Caco-2 (cell line): ENCODE measurements at regions not wholly inside any gene's neighbourhood (a gene's known extent, or its start where the extent isn't known, plus 50 kb on each side); places are given as distances from the start of the nearest gene placed in this dataset.

ENCODE experiments used
- BruUV-seq: library from RNA; stranded (reverse); fragments of 400-500 nt; replicated peaks from 2 replicates; lab custom pipeline; 2021; lab: Mats Ljungman, UMichigan
- CTCF ChIA-PET: fragments of 300-600 bp; sonication (Branson Sonifier 250); formaldehyde crosslinking; loops from one replicate; lab custom pipeline; 2022; ENCODE audit warnings: antibody characterized with exemption; lab: Charles Lee
- POLR2A ChIA-PET: fragments of 300-600 bp; sonication (Branson Sonifier 250); formaldehyde crosslinking; loops from one replicate; lab custom pipeline; 2022; ENCODE audit warnings: antibody characterized with exemption; lab: Charles Lee
- DNase-seq, 2 experiments: peaks; one replicate each; pipeline versions ENCODE4 v3.0.0 to v3.0.0-alpha.2; 2020 to 2022
- H3K27me3 ChIP-seq: replicated peaks from 2 replicates; pipeline ENCODE4 v1.6.0; 2011; ENCODE audit warnings: low read length; ENCODE audit not compliant: control insufficient read depth, insufficient read depth
- H3K36me3 ChIP-seq: 2 replicates; pipeline ENCODE4 v1.5.1; 2011; ENCODE audit warnings: low read length; ENCODE audit not compliant: control insufficient read depth, insufficient read depth
- H3K4me1 ChIP-seq: fragments of 250-450 bp; sonication (Bioruptor Pico); 2 replicates; pipeline ENCODE4 v1.5.1; 2020; ENCODE audit warnings: mild to moderate bottlenecking
- H3K4me3 ChIP-seq: 2 replicates; pipeline ENCODE4 v1.5.1; 2011; ENCODE audit warnings: low read depth, mild to moderate bottlenecking, control low read depth, low read length
- H3K9me3 ChIP-seq: fragments of 250-450 bp; sonication (Bioruptor Pico); 2 replicates; pipeline ENCODE4 v1.5.1; 2020; ENCODE audit warnings: mild to moderate bottlenecking, moderate library complexity
- H3K27ac Mint-ChIP-seq: one replicate; pipeline ENCODE4 v1.8.0; 2022; ENCODE audit warnings: mixed read lengths; ENCODE audit not compliant: unreplicated experiment
- H3K27me3 Mint-ChIP-seq: one replicate; pipeline ENCODE4 v1.8.0; 2022; ENCODE audit warnings: mixed read lengths; ENCODE audit not compliant: insufficient read depth, unreplicated experiment
- H3K36me3 Mint-ChIP-seq: one replicate; pipeline ENCODE4 v1.8.0; 2022; ENCODE audit warnings: mild to moderate bottlenecking, mixed read lengths; ENCODE audit not compliant: insufficient read depth, unreplicated experiment
- H3K4me1 Mint-ChIP-seq: one replicate; pipeline ENCODE4 v1.8.0; 2022; ENCODE audit warnings: low read depth, mixed read lengths; ENCODE audit not compliant: unreplicated experiment
- H3K4me3 Mint-ChIP-seq: one replicate; pipeline ENCODE4 v1.8.0; 2022; ENCODE audit warnings: mild to moderate bottlenecking, moderate library complexity, mixed read lengths; ENCODE audit not compliant: unreplicated experiment
- H3K9me3 Mint-ChIP-seq: one replicate; pipeline ENCODE4 v1.8.0; 2022; ENCODE audit warnings: mixed read lengths; ENCODE audit not compliant: unreplicated experiment
- CTCF ChIP-seq, 2 experiments: fragments of 200-600 bp in 1 of 2; IDR thresholded peaks; 1 replicate in 1 of 2; 2 replicates in 1 of 2; pipeline versions ENCODE4 v1.5.1 to v1.8.0; 2011 to 2022; ENCODE audit warnings: antibody characterized with exemption in 1 of 2, control low read depth in 1 of 2, inconsistent platforms in 1 of 2, low read depth in 1 of 2, low read length in 1 of 2, mild to moderate bottlenecking in 1 of 2, moderate library complexity in 1 of 2; ENCODE audit not compliant: insufficient read depth in 1 of 2, severe bottlenecking in 1 of 2, unreplicated experiment in 1 of 2
- intact Hi-C: fragments of 100-400 bp; cut with micrococcal nuclease; formaldehyde crosslinking; loops from one replicate; pipeline ENCODE4 v1.10.0; 2022; ENCODE audit not compliant: unreplicated experiment

GRCh38 chr7:68914006-68914405 lies 684.3 kb upstream of the AUTS2 start:
- no peaks in the 10 kb centered on the region for H3K27me3 ChIP-seq
- H3K4me1 ChIP-seq: no peaks in the 10 kb centered on the region
- no TSS peak for BruUV-seq
- ChIA-PET CTCF (no interaction called here), POLR2A (interaction anchor here (0.6 kb wide), 1 partner anchor 1886 kb away, joined by 4 read pairs; no protein-coding TSS in a partner anchor)
- Mint-ChIP-seq H3K9me3 (peaks cover 48% of the 10 kb centered on the region), H3K4me3 (no peak overlapping the region), H3K27ac (no peak overlapping the region), H3K27me3 (no peaks in the 10 kb centered on the region), H3K4me1 (no peaks in the 10 kb centered on the region), H3K36me3 (no peaks in the 10 kb centered on the region)
- intact Hi-C loops: no loop called here
- peaks cover 8% of the 10 kb centered on the region; the same call in 1 of the 2 replicates for H3K9me3 ChIP-seq
- H3K4me3 ChIP-seq: no peak overlapping the region
- DNase-seq: no peak
- H3K36me3 ChIP-seq: no peaks in the 10 kb centered on the region
- TF ChIP-seq CTCF (IDR thresholded peaks at IDR 0.05; ENCODE audit: insufficient read depth in 1 of 2, low read depth in 1 of 2, low read length in 1 of 2, severe bottlenecking in 1 of 2, unreplicated experiment in 1 of 2): no peak

- CTCF ChIA-PET: no interaction called here
- Mint-ChIP-seq H3K36me3 (no peaks in the 10 kb centered on the region), H3K9me3 (peaks cover 55% of the 10 kb centered on the region), H3K27me3 (no peaks in the 10 kb centered on the region), H3K27ac (no peak overlapping the region), H3K4me1 (no peaks in the 10 kb centered on the region), H3K4me3 (no peak overlapping the region)
- Histone ChIP-seq H3K9me3 (peaks cover 8% of the 10 kb centered on the region; the same call in 1 of the 2 replicates), H3K4me3 (no peak overlapping the region), H3K4me1 (no peaks in the 10 kb centered on the region), H3K36me3 (no peaks in the 10 kb centered on the region), H3K27me3 (no peaks in the 10 kb centered on the region)
- DNase-seq: no peak
- no peak for TF ChIP-seq CTCF (IDR thresholded peaks at IDR 0.05; ENCODE audit: insufficient read depth in 1 of 2, low read depth in 1 of 2, low read length in 1 of 2, severe bottlenecking in 1 of 2, unreplicated experiment in 1 of 2)
- intact Hi-C loops: no loop called here
- POLR2A ChIA-PET: no interaction called here
- BruUV-seq: no TSS peak
These were observed 681.1 kb upstream of the AUTS2 start for GRCh38 chr7:68917041-68917651.

GRCh38 chr7:68918621-68919020 lies 679.7 kb upstream of the AUTS2 start:
- POLR2A ChIA-PET: no interaction called here

More at GRCh38 chr7:68918621-68919020, 679.7 kb upstream of the AUTS2 start:
- Mint-ChIP-seq H3K36me3 (no peaks in the 10 kb centered on the region), H3K27ac (no peak overlapping the region), H3K9me3 (peaks cover 40% of the 10 kb centered on the region), H3K27me3 (no peaks in the 10 kb centered on the region), H3K4me3 (no peak overlapping the region), H3K4me1 (no peaks in the 10 kb centered on the region)
- peaks cover 8% of the 10 kb centered on the region; the same call in 1 of the 2 replicates for H3K9me3 ChIP-seq
- no TSS peak for BruUV-seq
- no peak for TF ChIP-seq CTCF (IDR thresholded peaks at IDR 0.05; ENCODE audit: insufficient read depth in 1 of 2, low read depth in 1 of 2, low read length in 1 of 2, severe bottlenecking in 1 of 2, unreplicated experiment in 1 of 2)
- H3K27me3 ChIP-seq: no peaks in the 10 kb centered on the region
- intact Hi-C loops: no loop called here
- CTCF ChIA-PET: no interaction called here
- no peak overlapping the region for H3K4me3 ChIP-seq
- no peak for DNase-seq
- no peaks in the 10 kb centered on the region for H3K4me1 ChIP-seq
- H3K36me3 ChIP-seq: no peaks in the 10 kb centered on the region
